ENCODE measurements at regions not wholly inside any gene's neighbourhood (a gene's known extent, or its start where the extent isn't known, plus 50 kb on each side); places are given as distances from the start of the nearest gene placed in this dataset.

DNA sequence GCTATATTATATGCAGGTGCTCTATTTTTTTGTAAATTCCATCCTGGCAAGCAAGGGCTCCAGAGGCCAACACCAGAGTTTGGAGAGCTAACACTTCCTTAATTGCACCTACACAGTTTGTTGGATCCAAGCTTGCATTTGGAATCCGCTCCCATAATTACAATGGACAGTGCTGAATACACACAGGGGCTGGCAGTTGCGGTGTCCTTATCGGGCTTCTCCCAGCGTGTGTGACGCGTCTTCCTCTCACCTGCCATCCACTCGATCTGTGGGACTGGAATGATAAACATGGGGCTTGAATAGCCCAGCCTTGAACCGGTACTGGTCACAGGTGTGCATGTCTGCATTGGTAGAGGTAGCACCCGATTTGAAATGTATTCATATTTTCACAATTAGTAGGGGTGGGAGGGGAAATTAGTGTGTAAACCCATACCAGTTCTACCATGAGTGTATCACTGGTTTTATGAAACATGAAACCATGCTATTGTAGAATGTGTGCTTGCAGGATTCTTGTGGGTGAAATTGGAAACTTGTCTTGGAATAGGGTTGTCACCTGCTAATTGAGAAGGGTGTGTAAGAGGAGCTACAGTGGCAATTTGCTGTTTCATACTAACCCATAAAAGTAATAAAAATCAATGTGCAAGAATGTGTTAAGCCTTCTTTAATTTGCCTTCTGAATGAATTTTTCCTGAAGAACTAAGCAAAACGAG lies 316.5 kb downstream of the WDR11 start:
- Histone ChIP-seq H3K4me1 (ENCODE audit: control insufficient read depth in 1 of 2, insufficient read depth in 2 of 2, low read length in 2 of 2) (peaks cover 0 to 4% of the 10 kb centered on the region in 2 donors), H3K9me3 (ENCODE audit: control insufficient read depth, low read length) (peaks cover 1% of the 10 kb centered on the region), H3K36me3 (ENCODE audit: control insufficient read depth in 1 of 2, insufficient read depth in 2 of 2, low read length in 1 of 2) (no peaks in the 10 kb centered on the region), H3K27ac (ENCODE audit: low read depth in 1 of 2, low read length in 2 of 2) (no peak overlapping the region), H3K27me3 (ENCODE audit: control insufficient read depth in 1 of 2, insufficient read depth in 2 of 2, low read length in 1 of 2) (peaks cover 0 to 2% of the 10 kb centered on the region in 2 donors), H3K4me3 (ENCODE audit: low read length in 2 of 2) (no peak overlapping the region)
- 88 to 91% methylated on average over 10 of the region's 10 CpGs for WGBS, 2 donors
- ATAC-seq (ENCODE audit: low FRiP score) (no peak), DNase-seq (no peak)
- intact Hi-C loops (cut with DNase I) = no loop called here

GRCh38 chr10:121168545-121169216 lies 317.5 kb downstream of the WDR11 start:
- H3K9me3 ChIP-seq (ENCODE audit: control insufficient read depth, low read length) = no peaks in the 10 kb centered on the region
- H3K4me3 ChIP-seq (ENCODE audit: low read length in 2 of 2) = no peak overlapping the region
- intact Hi-C loops (cut with DNase I) = no loop called here
- WGBS, 2 donors = 44 to 56% methylated on average over 5 of the region's 5 CpGs
- no peaks in the 10 kb centered on the region for H3K36me3 ChIP-seq (ENCODE audit: control insufficient read depth in 1 of 2, insufficient read depth in 2 of 2, low read length in 1 of 2)
- DNase-seq (no peak), ATAC-seq (ENCODE audit: low FRiP score) (no peak)
- no peak overlapping the region for H3K27ac ChIP-seq (ENCODE audit: low read depth in 1 of 2, low read length in 2 of 2)
- H3K4me1 ChIP-seq (ENCODE audit: control insufficient read depth in 1 of 2, insufficient read depth in 2 of 2, low read length in 2 of 2) = peaks cover 0 to 4% of the 10 kb centered on the region in 2 donors
- H3K27me3 ChIP-seq (ENCODE audit: control insufficient read depth in 1 of 2, insufficient read depth in 2 of 2, low read length in 1 of 2) = peaks cover 0 to 2% of the 10 kb centered on the region in 2 donors

GRCh38 chr10:121169406-121169805 lies 318.2 kb downstream of the WDR11 start:
- 83 to 91% methylated on average over 3 of the region's 3 CpGs for WGBS, 2 donors
- no peak overlapping the region for H3K27ac ChIP-seq (ENCODE audit: low read depth in 1 of 2, low read length in 2 of 2)
- no peak for DNase-seq
- no peaks in the 10 kb centered on the region for H3K36me3 ChIP-seq (ENCODE audit: control insufficient read depth in 1 of 2, insufficient read depth in 2 of 2, low read length in 1 of 2)
- peaks cover 0 to 4% of the 10 kb centered on the region in 2 donors for H3K4me1 ChIP-seq (ENCODE audit: control insufficient read depth in 1 of 2, insufficient read depth in 2 of 2, low read length in 2 of 2)
- no peak for ATAC-seq (ENCODE audit: low FRiP score)
- intact Hi-C loops (cut with DNase I) = no loop called here
- H3K4me3 ChIP-seq (ENCODE audit: low read length in 2 of 2) = no peak overlapping the region
- H3K9me3 ChIP-seq (ENCODE audit: control insufficient read depth, low read length) = no peaks in the 10 kb centered on the region
- peaks cover 0 to 2% of the 10 kb centered on the region in 2 donors for H3K27me3 ChIP-seq (ENCODE audit: control insufficient read depth in 1 of 2, insufficient read depth in 2 of 2, low read length in 1 of 2)

GRCh38 chr10:121171825-121172787 lies 320.9 kb downstream of the WDR11 start:
- H3K9me3 ChIP-seq (ENCODE audit: control insufficient read depth, low read length) = no peaks in the 10 kb centered on the region
- H3K4me3 ChIP-seq (ENCODE audit: low read length in 2 of 2) = no peak overlapping the region
- ATAC-seq (ENCODE audit: low FRiP score) = no peak
- peaks cover 0 to 4% of the 10 kb centered on the region in 2 donors for H3K4me1 ChIP-seq (ENCODE audit: control insufficient read depth in 1 of 2, insufficient read depth in 2 of 2, low read length in 2 of 2)
- intact Hi-C loops (cut with DNase I) = loop anchor here in 1 of 2 donors (10.0 kb wide), 1 partner anchor 423 kb away; the partner anchor contains the start of gene FGFR2
- H3K27me3 ChIP-seq (ENCODE audit: control insufficient read depth in 1 of 2, insufficient read depth in 2 of 2, low read length in 1 of 2) = no peaks in the 10 kb centered on the region
- 47 to 62% methylated on average over 10 of the region's 10 CpGs for WGBS, 2 donors
- H3K27ac ChIP-seq (ENCODE audit: low read depth in 1 of 2, low read length in 2 of 2) = no peak overlapping the region
- no peaks in the 10 kb centered on the region for H3K36me3 ChIP-seq (ENCODE audit: control insufficient read depth in 1 of 2, insufficient read depth in 2 of 2, low read length in 1 of 2)
- DNase-seq = no peak

DNA sequence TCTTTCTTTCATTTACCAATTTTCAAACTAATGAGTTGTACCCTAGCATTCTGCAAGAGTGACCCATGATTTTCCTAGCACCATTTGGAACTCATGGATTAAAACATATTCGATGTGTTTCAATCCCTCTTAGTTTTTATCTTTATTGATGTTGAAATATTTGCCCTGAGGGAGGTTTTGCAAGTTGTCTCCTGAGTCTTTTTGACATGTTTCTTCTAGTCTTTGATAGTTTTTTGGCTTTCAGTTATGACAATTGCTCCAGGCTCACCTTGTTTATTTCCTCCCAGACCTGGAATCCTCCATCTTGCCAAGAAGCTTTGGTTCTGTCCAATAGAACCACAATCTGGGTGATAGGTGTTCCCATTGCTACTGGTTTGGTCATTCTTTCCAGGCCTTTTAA lies 327.8 kb downstream of the WDR11 start:
- no peaks in the 10 kb centered on the region for H3K27me3 ChIP-seq (ENCODE audit: control insufficient read depth in 1 of 2, insufficient read depth in 2 of 2, low read length in 1 of 2)
- ATAC-seq (ENCODE audit: low FRiP score) (no peak), DNase-seq (no peak)
- WGBS, 2 donors = 62 to 74% methylated on average over 1 of the region's 1 CpG
- intact Hi-C loops (cut with DNase I) = loop anchor here in 1 of 2 donors (10.0 kb wide), 1 partner anchor 416 kb away; the partner anchor contains the start of gene FGFR2
- H3K27ac ChIP-seq (ENCODE audit: low read depth in 1 of 2, low read length in 2 of 2) = no peak overlapping the region
- H3K36me3 ChIP-seq (ENCODE audit: control insufficient read depth in 1 of 2, insufficient read depth in 2 of 2, low read length in 1 of 2) = no peaks in the 10 kb centered on the region
- peaks cover 0 to 1% of the 10 kb centered on the region in 2 donors for H3K4me1 ChIP-seq (ENCODE audit: control insufficient read depth in 1 of 2, insufficient read depth in 2 of 2, low read length in 2 of 2)
- H3K9me3 ChIP-seq (ENCODE audit: control insufficient read depth, low read length) = no peaks in the 10 kb centered on the region
- H3K4me3 ChIP-seq (ENCODE audit: low read length in 2 of 2) = no peak overlapping the region

GRCh38 chr10:121182219-121182618 lies 331.1 kb downstream of the WDR11 start:
- 20 to 26% methylated on average over 2 of the region's 2 CpGs for WGBS, 2 donors
- Histone ChIP-seq H3K27me3 (ENCODE audit: control insufficient read depth in 1 of 2, insufficient read depth in 2 of 2, low read length in 1 of 2) (no peaks in the 10 kb centered on the region), H3K27ac (ENCODE audit: low read depth in 1 of 2, low read length in 2 of 2) (peak overlapping the region in 1 of 2 donors; percentile 12), H3K36me3 (ENCODE audit: control insufficient read depth in 1 of 2, insufficient read depth in 2 of 2, low read length in 1 of 2) (no peaks in the 10 kb centered on the region), H3K4me1 (ENCODE audit: control insufficient read depth in 1 of 2, insufficient read depth in 2 of 2, low read length in 2 of 2) (peaks cover 0 to 1% of the 10 kb centered on the region in 2 donors), H3K4me3 (ENCODE audit: low read length in 2 of 2) (no peak overlapping the region), H3K9me3 (ENCODE audit: control insufficient read depth, low read length) (no peaks in the 10 kb centered on the region)
- DNase-seq (no peak), ATAC-seq (ENCODE audit: low FRiP score) (no peak)
- intact Hi-C loops (cut with DNase I) = no loop called here

DNA sequence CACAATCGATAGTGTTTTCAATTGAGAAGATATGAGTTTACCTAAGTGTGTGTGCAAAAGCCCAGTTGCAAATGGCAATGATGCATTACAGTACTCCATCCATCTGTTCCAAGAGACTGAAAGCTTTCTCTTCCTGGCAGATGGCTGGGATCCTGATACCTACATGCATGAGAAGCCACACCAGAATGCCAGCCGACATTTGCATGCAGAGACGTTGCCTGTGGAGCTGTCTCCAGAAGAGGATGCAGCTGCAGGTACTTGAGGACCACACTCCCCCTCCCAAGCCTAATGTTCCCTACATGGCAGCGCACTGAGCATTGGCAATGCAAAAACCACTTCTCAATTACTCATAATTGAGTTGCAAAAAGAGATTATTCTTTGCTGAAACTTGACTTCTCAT lies 332.1 kb downstream of the WDR11 start:
- Histone ChIP-seq H3K9me3 (ENCODE audit: control insufficient read depth, low read length) (no peaks in the 10 kb centered on the region), H3K4me1 (ENCODE audit: control insufficient read depth in 1 of 2, insufficient read depth in 2 of 2, low read length in 2 of 2) (peaks cover 0 to 1% of the 10 kb centered on the region in 2 donors), H3K27me3 (ENCODE audit: control insufficient read depth in 1 of 2, insufficient read depth in 2 of 2, low read length in 1 of 2) (no peaks in the 10 kb centered on the region), H3K4me3 (ENCODE audit: low read length in 2 of 2) (no peak overlapping the region), H3K36me3 (ENCODE audit: control insufficient read depth in 1 of 2, insufficient read depth in 2 of 2, low read length in 1 of 2) (no peaks in the 10 kb centered on the region), H3K27ac (ENCODE audit: low read depth in 1 of 2, low read length in 2 of 2) (no peak overlapping the region)
- no peak for DNase-seq
- 81 to 86% methylated on average over 4 of the region's 4 CpGs for WGBS, 2 donors
- ATAC-seq (ENCODE audit: low FRiP score) = no peak
- intact Hi-C loops (cut with DNase I) = no loop called here

DNA sequence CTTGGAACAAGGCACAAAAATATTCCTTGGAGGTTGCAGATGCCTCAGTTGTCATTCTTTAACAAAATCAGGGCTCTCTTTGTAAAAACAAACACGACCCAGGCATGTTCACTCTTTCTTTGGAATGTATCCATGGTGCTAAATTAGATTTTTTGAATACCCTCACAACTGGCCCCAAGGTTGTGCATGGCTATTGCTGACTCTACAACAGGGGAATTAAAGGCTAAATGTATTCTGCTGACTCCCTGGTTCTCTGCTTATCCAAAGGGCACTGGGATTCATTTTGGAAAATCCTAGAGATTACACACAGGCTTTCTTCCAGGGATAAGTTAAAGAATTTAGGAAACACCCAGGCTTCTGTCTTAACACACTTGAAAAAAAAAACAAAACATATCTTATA lies 332.5 kb downstream of the WDR11 start:
- 15 to 20% methylated on average over 1 of the region's 1 CpG for WGBS, 2 donors
- Histone ChIP-seq H3K27me3 (ENCODE audit: control insufficient read depth in 1 of 2, insufficient read depth in 2 of 2, low read length in 1 of 2) (no peaks in the 10 kb centered on the region), H3K36me3 (ENCODE audit: control insufficient read depth in 1 of 2, insufficient read depth in 2 of 2, low read length in 1 of 2) (no peaks in the 10 kb centered on the region), H3K27ac (ENCODE audit: low read depth in 1 of 2, low read length in 2 of 2) (no peak overlapping the region), H3K4me3 (ENCODE audit: low read length in 2 of 2) (no peak overlapping the region), H3K9me3 (ENCODE audit: control insufficient read depth, low read length) (no peaks in the 10 kb centered on the region), H3K4me1 (ENCODE audit: control insufficient read depth in 1 of 2, insufficient read depth in 2 of 2, low read length in 2 of 2) (peaks cover 0 to 1% of the 10 kb centered on the region in 2 donors)
- intact Hi-C loops (cut with DNase I) = no loop called here
- ATAC-seq (ENCODE audit: low FRiP score) (no peak), DNase-seq (no peak)

Data from aorta (tissue), 5 donors.